HG03432 (cell line): ENCODE measurements at regions not wholly inside any gene's neighbourhood (a gene's known extent, or its start where the extent isn't known, plus 50 kb on each side); places are given as distances from the start of the nearest gene placed in this dataset.
A peak's percentile ranks its signal among the peaks of the same experiment; 100 is the strongest.
"Not testable (repeated sequence)": the region's sequence is repeated elsewhere in the genome, so short reads cannot be mapped to it uniquely, and the experiment has no call there.

Experiments used
- ATAC-seq: cut with Tn5 transposase; IDR thresholded peaks from one replicate; pipeline ENCODE4 v1.9.1; 2021; ENCODE audit warnings: mild to moderate bottlenecking, moderate library complexity; ENCODE audit not compliant: unreplicated experiment

DNA sequence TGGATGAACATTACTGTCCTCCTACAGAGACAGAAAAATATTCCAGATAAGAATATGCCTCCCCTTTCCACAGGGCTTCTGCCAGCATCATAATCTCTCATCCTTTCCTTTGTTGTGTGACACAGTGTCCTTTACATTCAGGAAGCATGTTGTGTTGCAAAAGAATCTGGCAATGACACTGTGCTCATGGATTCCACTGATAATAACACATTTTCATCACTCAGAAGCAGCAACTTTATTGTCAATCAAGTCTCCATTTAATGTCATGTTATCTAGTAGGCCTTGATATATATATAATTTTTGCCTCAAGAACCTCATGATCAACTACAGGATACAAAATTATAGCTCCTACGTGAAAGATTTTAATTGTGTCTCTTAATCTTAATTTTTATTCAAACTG, 833.9 kb downstream of the FSTL5 start:
- no peak for ATAC-seq

DNA sequence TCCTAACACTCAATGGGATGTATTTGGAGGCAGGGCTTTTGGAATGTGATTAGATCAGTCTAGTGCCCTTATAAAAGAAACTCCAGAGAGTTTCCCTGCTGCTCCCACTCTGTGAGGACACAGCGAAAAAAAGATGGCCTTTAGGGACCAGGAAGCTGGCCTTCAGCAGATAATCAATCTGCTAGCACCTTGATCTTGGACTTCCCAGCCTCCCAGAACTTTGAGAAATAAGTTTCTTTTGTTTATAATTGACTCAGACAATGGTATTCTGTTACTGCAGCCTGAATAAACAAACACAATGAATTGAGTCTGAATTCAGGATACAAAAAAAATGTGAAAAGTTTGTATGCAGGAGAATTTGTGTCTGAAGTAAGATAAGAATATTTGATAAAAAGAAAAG, 842.1 kb downstream of the FSTL5 start:
- ATAC-seq = no peak

DNA sequence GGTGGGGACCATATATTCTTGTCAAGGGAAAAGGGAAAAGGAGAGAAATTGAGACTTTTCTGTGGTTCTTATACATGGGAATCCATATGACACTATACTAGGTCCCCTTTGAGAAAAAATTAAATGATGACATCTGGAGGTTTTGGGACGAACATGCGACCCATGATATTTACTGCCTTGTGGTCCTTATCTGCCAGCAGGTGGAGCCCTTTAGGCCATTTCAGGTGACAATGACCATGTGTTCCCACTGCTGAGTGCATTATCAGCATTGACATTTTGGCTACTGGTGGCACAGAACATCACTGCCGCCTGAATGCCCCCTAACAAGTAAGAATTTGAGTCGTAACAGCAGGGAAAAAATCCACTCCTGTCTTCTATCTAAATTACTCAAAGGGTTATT, 843.4 kb downstream of the FSTL5 start:
- ATAC-seq = peak; percentile 90

DNA sequence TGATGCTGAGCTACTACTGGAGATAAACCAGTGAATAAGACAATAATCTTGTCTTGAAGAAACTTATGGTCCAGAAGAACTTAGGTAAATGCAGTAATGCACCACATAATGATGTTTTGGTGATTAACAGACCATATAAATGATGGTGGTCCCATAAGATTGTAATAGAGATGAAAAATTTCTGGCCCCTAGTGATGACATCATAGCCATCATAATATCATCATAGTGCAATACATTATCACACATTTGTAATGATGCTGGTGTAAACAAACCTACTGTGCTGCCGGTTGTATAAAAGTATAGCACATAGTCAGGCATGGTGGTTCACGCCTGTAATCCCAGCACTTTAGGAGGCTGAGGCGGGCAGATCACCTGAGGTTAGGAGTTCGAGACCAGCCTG, 846.8 kb downstream of the FSTL5 start:
- no peak for ATAC-seq

DNA sequence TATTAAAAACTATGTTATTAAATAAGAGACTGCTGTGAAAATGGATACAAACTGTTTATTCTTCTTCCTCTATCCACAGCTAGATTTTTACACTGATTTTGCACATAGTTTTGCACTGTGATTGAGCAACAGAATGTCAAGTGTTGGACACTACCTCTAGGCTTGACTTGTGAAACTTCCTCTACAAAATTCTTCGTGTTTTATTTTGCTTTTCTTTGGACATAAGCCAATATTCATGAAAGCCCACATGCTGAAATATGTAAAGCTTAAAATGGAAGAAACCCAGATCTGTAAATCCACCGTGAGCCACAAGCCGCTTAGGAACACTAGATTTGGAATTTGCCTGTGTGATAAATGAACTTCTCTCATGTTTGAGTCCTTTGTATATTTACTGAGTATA, 849.4 kb downstream of the FSTL5 start:
- no peak for ATAC-seq

DNA sequence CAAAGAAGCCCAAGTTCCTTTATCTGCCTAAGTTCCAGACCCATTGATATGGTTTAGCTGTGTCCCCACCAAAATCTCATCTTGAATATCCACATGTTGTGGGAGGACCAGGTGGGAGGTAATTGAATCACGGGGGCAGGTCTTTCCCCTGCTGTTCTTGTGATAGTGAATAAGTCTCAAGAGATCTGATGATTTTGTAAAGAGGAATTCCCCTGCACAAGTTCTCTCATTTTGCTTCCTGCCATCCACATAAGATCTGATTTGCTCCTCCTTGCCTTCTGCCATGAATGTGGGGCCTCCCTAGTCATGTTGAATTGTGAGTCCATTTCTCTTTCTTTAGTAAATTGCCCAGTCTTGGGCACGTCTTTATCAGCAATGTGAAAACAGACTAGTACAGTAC, 860.2 kb downstream of the FSTL5 start:
- ATAC-seq = peak; percentile 44

DNA sequence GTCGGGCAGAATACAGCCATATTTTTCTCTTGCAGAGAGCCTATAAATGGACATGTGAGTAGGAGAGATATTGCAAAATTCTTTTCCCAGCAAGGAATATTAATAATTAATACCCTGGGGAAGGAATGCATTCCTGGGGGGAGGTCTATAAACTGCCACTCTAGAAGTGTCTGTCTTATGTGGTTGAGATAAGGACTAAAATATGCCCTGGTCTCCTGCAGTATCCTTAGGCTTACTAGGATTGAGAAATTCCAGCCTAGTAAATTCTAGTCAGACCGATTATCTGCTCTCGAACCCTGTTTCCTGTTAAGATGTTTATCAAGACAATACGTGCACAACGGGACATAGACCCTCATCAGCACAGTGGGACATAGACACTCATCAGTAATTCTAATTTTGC, 872.6 kb downstream of the FSTL5 start:
- ATAC-seq = no peak

DNA sequence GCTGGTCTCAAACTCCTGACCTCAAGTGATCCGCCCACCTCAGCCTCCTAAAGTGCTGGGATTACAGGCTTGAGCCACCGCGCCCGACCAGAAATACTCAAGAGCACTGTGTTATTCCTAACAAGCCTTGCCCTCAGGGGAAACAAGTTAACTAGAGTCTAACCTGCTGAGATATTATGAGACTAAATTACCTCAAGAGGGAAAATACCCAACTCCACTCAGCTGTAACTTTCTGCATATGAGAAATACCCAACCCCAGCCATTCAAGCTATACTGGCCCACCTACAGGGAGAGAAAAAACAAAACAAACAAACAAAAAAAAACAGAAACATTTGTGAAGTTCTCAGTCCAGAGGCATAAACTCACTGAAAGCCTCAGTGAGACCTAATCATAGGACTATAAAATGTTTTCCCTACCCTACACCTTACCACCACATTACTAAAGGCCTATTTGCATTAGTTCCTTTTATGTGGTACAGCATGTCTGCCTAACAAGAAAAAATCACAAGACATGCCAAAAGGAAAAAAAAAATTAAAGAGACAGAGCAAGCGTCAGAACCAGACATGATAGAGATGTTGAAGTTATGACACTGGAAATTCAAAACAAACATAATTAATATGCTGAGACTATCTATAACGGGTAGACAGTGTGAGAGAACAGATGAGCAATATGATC, 876.0 kb downstream of the FSTL5 start:
- ATAC-seq = peak; percentile 98

DNA sequence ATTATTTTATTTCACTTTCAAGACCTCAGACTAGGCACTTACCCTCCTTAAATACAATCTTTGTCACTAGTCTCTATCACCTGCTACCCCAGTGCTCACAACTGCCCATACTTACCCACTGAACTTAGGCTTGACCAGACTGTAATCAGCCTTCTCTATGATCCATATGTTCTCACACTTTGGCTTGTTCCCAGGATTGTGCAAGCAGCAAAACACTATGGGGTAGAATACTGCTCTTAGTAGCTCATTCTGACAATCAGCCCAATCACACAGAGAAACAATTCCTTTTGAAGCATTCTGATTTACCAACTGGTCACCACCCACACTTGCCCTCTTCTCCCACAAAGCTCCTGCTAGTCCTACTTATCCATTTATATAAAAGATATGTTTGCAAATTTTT, 878.3 kb downstream of the FSTL5 start:
- ATAC-seq = no peak

DNA sequence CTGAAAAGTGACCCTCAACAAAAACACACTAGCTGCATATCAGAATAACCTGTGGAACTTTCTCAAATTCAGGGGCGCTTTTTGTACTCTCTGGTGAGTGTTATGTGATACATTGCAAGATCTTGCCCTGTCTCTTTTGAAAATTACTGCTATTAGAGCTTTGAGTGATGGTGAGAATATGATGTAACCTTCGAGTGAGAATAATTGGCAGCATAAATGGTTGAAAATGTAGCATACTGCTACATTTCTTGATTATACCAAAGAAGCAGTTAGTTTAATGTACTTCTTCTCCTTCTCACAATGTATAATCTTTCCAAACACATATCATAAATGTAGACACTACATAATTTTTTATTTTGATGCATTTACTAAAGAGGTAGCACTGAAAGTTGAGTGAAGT, 882.9 kb downstream of the FSTL5 start:
- ATAC-seq = no peak

DNA sequence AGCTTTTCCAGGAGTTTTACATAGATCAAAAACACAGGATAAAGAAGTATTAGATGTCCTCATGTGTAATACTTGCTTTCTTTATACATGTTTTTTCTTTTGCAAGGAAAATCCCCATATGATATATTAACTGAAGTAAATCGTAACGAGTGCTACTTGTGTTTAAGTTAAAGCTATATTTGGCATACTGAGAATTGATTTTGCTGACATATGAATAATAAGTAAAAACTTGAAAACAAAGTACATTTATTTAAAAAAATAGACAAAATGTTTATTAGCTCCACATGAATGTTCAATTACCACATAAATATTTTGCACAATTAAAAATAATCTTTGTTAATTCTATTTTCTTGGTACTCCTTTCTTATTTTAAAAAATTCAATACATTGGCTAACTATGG, 884.7 kb downstream of the FSTL5 start:
- no peak for ATAC-seq

DNA sequence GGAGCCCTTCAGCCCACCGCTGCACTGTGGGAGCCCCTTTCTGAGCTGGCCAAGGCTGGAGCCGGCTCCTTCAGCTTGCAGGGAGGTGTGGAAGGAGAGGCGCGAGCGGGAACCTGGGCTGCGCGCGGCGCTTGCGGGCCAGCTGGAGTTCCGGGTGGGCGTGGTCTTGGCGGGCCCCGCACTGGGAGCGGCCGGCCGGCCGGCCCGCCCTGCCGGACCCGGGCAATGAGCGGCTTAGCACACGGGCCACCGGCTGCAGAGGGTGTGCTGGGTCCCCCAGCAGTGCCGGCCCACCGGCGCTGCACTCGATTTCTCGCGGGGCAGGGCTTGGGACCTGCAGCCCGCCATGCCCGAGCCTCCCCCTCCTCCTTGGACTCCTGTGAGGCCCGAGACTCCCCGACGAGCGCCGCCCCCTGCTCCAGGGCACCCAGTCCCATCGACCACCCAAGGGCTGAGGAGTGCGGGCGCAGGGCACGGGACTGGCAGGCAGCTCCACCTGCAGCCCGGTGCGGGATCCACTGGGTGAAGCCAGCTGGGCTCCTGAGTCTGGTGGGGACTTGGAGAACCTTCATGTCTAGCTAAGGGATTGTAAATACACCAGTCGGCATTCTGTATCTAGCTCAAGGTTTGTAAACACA, 886.5 kb downstream of the FSTL5 start:
- ATAC-seq = not testable (repeated sequence)

DNA sequence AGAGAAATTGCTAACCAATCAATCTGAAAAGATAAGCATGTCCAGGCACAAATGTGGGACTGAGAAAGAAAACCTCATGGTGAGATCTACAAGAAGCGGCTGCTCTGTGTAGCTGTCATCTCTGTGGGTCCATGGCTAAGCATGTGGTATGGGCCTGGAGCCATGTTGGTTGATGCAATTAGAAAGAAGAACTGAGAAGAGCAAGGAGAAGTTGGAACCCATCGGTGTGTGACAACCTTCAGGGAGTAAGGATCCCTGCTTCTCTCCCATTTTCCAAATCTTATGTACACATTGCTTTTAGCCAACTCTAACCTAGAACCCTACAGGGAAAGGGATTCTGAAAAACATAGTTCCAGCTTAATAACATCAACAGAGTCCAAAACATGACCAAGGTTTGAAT, 890.2 kb downstream of the FSTL5 start:
- peak; percentile 43 for ATAC-seq

DNA sequence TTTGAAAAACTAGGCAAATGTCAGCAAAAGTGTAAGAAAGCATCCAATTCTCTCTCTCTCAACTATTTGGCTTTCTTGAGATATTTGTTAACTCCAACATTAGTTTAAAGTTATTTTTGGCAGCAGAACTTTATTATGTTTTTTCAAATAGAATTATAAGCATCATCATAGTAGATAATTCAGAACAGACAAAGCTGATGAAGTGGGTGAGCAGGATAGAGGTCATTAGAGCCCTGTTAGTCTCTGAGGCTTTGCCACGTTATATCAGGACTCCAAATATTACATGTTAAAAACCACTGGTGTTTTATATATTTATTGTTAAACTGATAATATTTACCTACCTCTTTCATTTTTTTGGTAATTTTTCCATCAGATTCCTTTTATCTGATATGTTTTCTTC, 903.0 kb downstream of the FSTL5 start:
- no peak for ATAC-seq

DNA sequence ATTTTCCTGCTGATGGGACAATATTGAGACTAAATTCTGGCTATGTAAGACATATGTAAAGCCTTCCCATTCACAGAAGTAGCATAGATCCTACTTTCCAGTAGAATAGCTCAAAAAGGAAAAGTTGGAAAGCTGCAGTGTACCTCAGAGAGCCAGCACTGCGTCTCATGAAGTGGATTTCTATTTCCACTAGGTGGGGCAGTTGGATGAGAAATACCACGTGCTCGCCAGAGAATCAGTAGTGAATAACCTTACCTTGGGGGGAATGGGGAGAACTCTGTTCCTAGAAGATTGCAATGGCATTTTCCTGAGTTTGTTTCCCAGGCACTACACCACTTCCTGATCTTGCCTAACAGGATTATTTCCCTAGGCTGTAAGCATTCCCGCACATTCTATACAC, 907.1 kb downstream of the FSTL5 start:
- ATAC-seq = peak; percentile 53

DNA sequence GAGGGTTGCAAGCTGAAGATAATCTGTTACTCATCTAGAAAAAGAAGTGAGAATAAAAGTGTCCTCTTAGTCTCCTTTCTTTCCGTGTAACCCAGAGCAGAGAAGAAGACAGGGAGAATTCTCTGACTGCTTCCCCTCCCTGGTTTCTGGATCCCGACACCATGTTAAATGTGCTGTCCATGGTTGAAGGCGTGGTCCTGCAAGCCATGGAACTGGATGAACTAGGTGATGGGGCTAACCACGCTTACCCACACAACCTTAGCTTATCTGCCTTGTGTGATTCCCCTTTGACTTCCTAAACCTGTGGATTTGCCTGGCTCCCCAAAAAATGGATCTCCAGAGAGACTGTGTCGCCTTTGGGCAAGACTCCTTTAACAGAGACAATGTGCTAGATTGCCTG, 907.6 kb downstream of the FSTL5 start:
- no peak for ATAC-seq

DNA sequence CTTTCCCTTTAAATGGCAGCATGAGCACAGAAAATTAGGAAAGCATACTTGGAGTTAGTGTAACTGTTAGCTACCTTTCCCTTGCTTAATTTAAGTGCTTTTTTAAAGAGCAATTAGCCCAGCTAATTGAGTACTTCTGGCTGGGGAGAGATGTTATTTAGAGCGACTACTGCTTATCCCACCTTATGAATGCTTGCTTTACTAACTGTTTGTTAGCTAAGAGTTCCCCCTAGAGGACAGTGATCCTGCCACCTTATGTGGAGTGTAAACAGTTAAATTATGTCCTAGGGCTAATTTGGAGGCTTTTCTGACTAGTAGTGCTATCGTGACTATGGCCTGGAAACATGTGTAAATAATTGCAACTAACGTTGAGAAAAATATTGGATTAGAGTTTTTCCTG, 909.4 kb downstream of the FSTL5 start:
- ATAC-seq = no peak

DNA sequence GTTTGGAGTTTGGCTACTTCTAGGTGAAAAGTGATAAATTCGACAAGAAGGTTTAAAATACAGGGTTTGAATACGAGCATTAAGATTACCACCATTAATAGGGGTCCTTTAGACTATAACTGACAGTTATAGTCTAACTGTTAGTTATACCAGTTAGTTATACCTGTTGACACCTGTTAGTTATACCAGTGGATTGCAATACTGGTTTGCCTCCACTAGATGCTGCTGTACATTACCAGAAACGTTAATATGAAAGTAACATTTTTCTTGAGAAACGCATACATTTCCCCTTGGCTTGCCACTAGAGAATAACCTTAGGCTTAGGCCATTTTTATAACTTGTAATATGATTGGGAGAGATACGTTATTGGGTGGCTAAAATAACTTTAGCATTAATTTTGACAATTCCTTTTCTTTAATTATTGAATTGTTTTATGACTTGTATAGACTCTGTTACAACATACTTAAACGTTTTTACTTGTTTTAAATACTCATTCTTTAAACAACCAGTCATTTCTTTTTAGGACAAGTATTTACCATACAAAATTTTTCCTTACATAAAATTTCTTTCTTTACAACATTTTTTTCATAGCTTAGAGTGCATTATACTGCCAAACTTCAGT, 911.2 kb downstream of the FSTL5 start:
- peak; percentile 74 for ATAC-seq

DNA sequence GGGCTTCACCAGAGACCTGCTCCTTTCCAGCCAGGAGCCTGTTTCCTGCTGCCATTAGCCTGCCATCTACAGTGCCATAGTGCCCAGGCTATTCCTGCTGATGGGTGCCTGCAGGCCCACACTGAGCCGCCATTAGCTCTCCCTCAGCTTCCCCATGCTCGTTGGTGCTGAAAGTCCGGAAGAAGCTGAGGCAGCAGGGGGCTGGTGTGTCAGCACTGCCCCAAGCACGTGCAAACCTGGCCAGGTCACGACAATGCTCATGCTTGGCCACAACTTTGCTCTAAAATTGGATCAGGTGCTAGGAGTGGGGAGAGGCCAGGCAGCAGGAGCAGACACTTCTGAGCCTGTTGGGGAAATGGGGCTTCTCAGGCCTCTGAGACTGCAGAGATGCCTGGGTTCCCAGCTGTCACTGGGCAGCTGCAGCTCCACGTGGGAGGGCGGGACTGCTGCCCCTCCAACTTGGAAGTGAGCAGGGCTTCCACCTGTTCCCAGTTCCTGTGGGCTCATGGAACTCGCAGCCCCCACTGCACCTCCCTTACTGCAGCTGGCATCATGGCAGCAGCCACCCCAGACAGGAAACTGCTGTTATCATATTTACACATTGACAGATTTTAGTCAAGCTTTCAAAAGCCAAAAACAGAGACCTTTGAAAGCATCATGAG, 913.9 kb downstream of the FSTL5 start:
- no peak for ATAC-seq

DNA sequence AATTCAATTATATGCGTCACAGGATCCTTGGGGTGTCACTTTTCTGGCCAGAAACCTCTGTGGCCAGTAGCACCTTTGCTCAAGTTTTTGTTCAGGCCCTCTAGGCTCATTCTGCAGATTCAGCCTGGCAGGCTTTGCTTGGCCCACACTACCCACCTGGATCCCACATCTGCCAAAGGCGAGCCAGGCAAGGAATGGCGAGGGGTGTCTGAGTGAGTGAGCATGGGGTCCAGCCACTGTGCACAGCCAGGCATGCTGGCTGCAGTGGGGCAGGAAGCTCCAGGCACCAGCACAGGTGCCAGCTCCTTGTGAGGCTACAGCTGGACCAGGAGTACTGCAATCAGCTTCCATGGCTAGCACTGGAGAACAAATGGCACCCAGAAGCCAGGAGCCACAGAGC, 914.9 kb downstream of the FSTL5 start:
- ATAC-seq = no peak

DNA sequence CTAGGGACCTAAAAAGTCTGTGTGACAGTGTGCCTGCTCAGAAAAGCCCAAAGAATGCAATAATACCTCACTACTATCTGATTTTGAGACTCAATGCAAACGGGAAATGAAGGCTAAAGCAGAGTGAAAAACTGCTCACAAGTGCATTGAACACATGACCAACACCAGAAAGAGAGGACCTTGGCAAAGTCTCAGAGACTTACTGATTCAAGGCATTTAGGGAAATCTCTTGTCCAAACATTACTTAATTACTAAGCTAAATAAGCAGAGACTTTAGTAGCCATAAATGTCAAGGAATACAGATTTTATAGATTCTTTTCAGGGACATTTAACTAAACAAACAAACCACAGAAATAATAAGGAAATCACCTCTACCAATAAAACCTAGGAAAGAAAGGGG, 916.0 kb downstream of the FSTL5 start:
- no peak for ATAC-seq

DNA sequence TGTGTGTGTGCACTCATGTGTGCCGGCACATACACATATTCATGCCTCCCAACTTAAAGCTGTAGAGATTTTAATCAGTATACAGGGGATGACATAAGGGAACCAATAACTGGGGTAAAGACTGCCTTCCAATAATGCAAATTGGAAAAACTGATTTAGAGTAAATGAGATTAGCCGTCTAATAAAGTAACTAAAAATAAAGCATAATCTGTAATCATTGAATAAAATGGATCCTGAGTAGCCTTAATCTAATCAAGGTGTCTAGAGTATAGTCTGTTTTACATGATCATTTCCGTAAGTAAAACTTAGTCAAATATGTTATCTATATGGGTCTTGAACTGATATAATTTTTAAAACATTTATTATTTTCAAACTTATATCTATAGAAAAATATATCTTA, 925.8 kb downstream of the FSTL5 start:
- peak; percentile 31 for ATAC-seq
